SU-DHL-6 (cell line): ENCODE measurements at regions not wholly inside any gene's neighbourhood (a gene's known extent, or its start where the extent isn't known, plus 50 kb on each side); places are given as distances from the start of the nearest gene placed in this dataset.
"Not testable (repeated sequence)": the region's sequence is repeated elsewhere in the genome, so short reads cannot be mapped to it uniquely, and the experiment has no call there.

Source experiments
- EZH2phosphoT487 ChIP-seq: fragments of 200-600 bp; sonication (generic), shearing (Covaris generic); conservative IDR thresholded peaks from 2 replicates; pipeline ENCODE4 v1.6.1; 2018; ENCODE audit warnings: mild to moderate bottlenecking, antibody characterized with exemption, low read length, moderate library complexity, mixed read lengths
- TF ChIP-seq, protein P1 (sequence below): fragments of 200-600 bp; sonication (generic); IDR thresholded peaks from one replicate; pipeline ENCODE4 v1.5.1; 2017; ENCODE audit warnings: antibody characterized with exemption, mild to moderate bottlenecking, low read length, moderate library complexity; ENCODE audit not compliant: insufficient read depth, poor library complexity, severe bottlenecking

DNA sequence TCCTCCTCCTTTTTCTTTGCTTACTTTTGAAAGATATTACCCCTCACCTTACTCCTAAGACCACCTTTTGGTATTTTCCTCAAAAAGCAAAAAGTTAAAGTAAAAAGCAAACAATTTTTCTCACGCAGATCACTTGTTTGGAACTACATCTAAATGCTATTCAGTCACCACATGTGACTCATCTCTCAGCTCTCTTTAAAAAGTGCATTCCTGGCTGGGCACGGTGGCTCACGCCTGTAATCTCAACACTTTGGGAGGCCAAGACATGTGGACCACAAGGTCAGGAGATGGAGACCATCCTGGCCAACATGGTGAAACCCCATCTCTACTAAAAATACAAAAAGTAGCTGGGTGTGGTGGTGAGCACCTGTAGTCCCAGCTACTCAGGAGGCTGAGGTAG lies 218.0 kb downstream of the HS3ST3B1 start:
- TF ChIP-seq, protein P1, sequence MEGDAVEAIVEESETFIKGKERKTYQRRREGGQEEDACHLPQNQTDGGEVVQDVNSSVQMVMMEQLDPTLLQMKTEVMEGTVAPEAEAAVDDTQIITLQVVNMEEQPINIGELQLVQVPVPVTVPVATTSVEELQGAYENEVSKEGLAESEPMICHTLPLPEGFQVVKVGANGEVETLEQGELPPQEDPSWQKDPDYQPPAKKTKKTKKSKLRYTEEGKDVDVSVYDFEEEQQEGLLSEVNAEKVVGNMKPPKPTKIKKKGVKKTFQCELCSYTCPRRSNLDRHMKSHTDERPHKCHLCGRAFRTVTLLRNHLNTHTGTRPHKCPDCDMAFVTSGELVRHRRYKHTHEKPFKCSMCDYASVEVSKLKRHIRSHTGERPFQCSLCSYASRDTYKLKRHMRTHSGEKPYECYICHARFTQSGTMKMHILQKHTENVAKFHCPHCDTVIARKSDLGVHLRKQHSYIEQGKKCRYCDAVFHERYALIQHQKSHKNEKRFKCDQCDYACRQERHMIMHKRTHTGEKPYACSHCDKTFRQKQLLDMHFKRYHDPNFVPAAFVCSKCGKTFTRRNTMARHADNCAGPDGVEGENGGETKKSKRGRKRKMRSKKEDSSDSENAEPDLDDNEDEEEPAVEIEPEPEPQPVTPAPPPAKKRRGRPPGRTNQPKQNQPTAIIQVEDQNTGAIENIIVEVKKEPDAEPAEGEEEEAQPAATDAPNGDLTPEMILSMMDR = not testable (repeated sequence)
- TF ChIP-seq EZH2phosphoT487 = not testable (repeated sequence)
